Stimulated activated CD4-positive, alpha-beta T cell treated with anti-CD3 and anti-CD28 coated beads, Interleukin-12 subunit alpha, Interleukin-12 subunit beta, amount 100 ng/mL, for 24 hours (primary cell): ENCODE measurements at regions not wholly inside any gene's neighbourhood (a gene's known extent, or its start where the extent isn't known, plus 50 kb on each side); places are given as distances from the start of the nearest gene placed in this dataset.

Experiments used
- DNase-seq, 2 experiments: peaks; one replicate each; pipeline ENCODE4 v3.0.0-alpha.2; 2020; ENCODE audit warnings: low read depth in 2 of 2

DNA sequence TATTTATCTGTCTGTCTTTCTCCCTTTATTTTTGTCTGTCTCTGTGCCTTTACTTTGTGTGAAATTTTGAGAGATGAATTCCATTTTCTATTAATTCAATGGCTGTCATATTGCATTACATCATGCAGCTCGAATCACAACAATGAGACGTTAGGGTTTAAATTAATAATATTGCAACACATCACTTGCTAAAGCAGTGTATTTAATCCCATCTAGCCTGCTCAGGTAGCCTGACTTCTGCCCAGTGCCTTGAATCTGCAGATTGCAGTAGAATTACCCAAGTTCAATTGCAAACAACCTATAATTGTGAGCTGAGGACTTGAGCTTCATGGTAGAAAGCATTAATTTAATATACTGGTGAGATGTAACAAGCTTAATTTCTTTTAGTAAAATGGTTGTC is 235.7 kb upstream of the TSHZ2 start:
- DNase-seq, result no peak

DNA sequence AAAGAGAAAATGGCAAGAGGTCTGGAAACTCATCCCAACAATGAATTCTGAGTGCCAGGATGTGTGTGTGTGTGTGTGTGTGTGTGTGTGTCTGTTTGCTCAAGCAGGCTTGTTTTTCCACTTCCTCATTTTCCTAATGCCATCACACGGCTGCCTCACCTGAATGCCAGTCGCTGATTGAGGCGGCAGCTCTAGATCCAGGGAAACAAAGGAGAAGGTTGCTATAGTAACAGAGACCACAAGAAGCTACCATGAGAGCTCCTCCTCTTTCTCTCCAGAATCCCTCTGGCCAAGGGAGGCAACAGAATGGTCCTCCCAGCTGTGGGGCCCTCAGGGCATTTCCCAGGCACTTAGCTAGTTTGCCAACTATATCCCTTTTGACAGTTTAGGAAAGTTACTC is 241.1 kb upstream of the TSHZ2 start:
- DNase-seq, result no peak

- no peak for DNase-seq
These were observed 244.3 kb upstream of the TSHZ2 start for GRCh38 chr20:52727740-52728456.

GRCh38 chr20:52724541-52724940 is 247.6 kb upstream of the TSHZ2 start:
- DNase-seq, result no peak

GRCh38 chr20:52722926-52723688 is 249.1 kb upstream of the TSHZ2 start:
- no peak for DNase-seq

DNA sequence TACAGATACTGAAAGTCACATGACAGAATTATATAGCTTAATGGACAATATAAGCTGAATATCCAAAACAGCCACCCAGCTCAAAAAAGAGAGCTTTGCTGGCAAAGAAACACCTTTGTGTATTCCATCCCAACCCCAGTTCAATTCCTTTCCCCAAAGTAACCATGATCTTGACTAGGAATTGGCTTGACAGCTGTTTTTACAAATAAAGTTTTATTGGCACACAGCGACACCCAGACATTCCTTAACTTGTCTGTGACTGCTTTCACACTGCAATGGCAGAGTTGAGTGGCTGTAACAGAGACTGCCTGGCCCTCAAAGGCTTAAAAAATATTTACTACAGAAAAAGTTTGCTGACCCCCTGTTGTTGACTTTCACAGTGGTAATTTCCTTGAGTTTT is 264.0 kb upstream of the TSHZ2 start:
- no peak for DNase-seq

GRCh38 chr20:52704553-52704952 is 267.6 kb upstream of the TSHZ2 start:
- DNase-seq, result no peak

GRCh38 chr20:52688345-52688744 is 283.8 kb upstream of the TSHZ2 start:
- DNase-seq, result no peak

DNA sequence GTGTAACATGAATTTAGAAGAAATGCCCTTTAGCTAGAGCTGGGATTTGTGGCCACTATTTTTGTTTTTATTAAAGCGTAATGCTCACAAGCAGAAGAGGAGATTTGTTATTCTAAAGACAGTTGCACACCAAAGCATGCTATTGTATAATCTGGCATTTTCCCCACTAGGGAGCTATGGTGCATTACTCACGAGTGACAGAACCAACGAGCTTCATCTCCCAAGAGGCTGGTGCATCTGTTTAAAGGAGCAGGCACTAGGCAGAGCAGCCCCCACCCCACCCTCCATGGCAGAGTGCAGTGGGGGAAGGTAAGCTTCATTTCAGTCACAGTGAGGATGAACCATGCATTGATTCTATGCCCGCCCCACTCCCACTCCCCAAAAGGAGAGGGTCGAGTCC is 287.3 kb upstream of the TSHZ2 start:
- DNase-seq, result no peak

- DNase-seq, result no peak
These were observed 288.0 kb upstream of the TSHZ2 start for GRCh38 chr20:52684176-52684575.

- no peak for DNase-seq
These were observed 288.4 kb upstream of the TSHZ2 start for GRCh38 chr20:52683761-52684160.

GRCh38 chr20:52682237-52682636 is 289.9 kb upstream of the TSHZ2 start:
- DNase-seq, result no peak

DNA sequence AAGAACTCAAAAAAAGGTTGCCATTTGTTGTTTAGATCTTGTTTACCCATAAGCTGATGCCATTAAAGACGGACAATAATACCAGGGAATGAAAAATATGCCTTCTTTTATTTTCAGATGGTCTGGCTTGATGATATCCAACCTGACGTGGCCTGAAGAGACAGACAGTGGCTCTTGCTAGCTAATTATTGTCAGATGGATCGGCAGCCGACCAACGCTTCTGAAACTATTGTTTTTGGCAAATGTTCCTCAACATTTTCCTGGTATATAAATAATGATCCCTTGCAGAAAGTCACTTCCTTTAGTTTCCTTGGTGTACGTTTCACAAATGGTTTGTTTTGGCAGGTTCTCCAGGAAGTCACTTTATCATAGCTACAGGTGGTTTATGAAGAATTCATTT is 290.9 kb upstream of the TSHZ2 start:
- no peak for DNase-seq

- no peak for DNase-seq
These were observed 294.9 kb upstream of the TSHZ2 start for GRCh38 chr20:52677216-52677615.

GRCh38 chr20:52676283-52676995 is 295.7 kb upstream of the TSHZ2 start:
- no peak for DNase-seq

DNA sequence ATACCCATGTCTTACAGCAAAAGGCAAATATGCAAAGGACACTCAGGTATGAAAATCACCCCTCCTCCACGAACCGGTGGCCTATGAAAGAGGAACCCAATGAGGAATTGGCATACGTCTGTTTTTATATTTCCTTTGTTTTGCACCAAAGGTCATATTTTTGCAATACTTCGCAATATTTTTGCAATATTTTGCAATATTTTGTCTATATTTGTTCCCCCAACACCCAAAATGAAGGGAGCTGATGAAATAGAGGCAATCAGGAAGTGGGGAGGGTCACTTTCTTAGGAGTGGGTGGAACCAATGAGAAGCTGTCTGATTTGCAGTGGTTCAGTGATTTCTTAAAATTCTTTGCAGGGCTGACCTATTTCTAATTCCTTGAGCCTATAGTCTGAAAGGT is 296.8 kb upstream of the TSHZ2 start:
- DNase-seq, result no peak

GRCh38 chr20:52668626-52669025 is 303.5 kb upstream of the TSHZ2 start:
- no peak for DNase-seq

GRCh38 chr20:52667358-52667757 is 304.8 kb upstream of the TSHZ2 start:
- no peak for DNase-seq

- no peak for DNase-seq
These were observed 306.7 kb upstream of the TSHZ2 start for GRCh38 chr20:52665441-52665840.

GRCh38 chr20:52655395-52655794 is 316.8 kb upstream of the TSHZ2 start:
- no peak for DNase-seq

DNA sequence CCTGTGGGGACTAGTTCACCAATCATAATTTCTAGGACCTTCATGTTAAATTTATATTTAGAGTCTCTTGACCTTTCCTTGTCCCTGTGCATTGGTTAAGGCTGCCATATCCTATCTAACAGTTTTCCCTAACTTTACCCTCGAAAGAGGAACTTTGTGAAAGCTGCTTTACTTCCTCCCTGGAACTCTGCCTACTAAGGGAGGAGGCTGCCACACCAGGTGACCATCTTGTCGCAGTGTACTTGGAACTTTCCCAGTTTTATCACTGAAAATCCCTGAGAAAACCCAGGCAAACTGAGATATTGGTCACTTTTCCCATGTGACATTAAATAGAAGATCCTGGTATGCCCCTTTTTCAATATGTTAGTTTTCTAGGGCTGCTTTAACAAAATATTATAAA is 317.6 kb upstream of the TSHZ2 start:
- no peak for DNase-seq

DNA sequence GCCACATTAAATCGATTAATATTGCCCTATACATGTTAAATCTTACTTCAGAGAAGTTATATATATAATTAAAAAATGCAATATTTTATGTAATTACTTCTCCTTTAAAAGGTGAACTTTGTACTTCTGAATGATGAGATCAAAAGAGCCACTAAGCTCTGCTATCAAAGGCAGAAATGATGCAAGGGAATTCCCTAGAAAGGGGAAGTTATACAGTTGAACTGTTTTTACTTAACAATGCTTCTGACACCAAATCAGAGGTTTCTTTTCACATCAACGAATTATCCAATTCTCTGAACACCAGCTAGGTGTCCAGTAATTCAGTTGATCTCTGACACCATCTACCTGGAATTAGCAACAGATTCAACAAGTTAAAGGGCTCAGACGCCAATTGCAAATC is 319.9 kb upstream of the TSHZ2 start:
- no peak for DNase-seq

DNA sequence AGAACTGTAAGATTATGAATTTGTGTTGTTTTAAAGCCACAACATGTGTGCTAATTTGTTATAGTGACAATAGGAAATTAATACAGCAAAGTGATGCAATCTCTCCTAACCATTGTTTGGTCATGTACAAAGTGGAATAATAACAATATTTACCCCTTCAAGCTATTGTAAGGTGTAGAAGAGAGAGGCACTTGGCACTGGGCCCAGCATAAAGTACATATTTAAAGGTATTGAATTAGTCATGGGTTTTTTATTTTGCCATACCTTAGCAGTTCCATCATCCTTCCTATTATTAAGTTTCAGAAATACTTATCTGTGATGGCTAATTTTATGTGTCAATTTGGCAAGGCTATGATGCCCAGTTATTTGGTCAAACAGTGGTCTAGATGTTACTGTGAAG is 322.4 kb upstream of the TSHZ2 start:
- DNase-seq, result no peak
